CD4-positive, alpha-beta T cell treated with Interleukin-10 for 1 hour (primary cell): ENCODE measurements at regions not wholly inside any gene's neighbourhood (a gene's known extent, or its start where the extent isn't known, plus 50 kb on each side); places are given as distances from the start of the nearest gene placed in this dataset.
"Not testable (repeated sequence)": the region's sequence is repeated elsewhere in the genome, so short reads cannot be mapped to it uniquely, and the experiment has no call there.

Experiments
- DNase-seq: peaks from one replicate; pipeline ENCODE4 v3.0.0-alpha.2; 2020

DNA sequence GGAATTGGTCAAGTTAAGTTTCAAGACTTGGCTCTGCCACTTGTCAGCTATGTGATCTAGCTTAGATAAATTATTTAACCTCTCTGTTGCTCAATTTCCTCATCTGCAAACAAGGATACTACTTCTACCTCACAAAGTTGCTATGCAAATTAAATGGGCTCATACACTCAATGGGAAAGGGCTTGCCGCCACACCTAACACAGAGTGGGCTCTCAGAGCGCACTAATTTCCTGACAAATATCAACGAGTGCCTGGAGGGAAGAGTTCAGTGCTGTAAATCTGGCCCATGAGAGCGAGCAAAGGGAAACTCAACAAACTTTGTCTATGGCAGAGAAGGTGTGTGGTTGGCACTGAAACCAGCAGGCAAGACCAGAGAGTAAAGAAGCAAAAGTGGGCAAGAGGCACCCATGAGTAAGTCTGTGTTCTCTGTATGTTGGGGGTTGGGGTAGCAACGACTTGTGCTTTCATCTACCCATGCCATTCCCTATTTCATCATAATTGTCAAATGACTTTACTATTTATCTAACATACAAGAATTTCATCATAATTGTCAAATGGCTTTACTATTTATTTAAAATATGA lies 60.7 kb upstream of the PHF21A start:
- DNase-seq, result no peak

DNA sequence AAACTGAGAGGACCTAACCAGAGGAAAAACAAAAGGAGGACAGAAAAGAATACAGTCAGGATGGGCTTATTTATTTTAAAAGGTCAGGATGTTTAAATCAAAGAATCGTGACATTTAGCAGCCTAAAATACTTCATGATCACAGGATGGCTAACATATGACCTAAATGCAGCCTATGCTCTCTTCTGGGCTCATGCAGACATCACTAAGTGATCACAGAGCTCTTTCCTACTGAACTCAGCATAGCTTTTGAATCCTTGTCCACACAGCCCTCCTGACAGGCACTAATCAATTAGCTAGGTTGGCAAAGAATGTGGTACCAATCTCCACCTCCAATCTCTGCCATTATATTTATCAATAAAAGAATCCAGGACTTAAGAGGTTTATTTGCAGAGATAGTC lies 60.1 kb upstream of the PHF21A start:
- DNase-seq, result no peak

DNA sequence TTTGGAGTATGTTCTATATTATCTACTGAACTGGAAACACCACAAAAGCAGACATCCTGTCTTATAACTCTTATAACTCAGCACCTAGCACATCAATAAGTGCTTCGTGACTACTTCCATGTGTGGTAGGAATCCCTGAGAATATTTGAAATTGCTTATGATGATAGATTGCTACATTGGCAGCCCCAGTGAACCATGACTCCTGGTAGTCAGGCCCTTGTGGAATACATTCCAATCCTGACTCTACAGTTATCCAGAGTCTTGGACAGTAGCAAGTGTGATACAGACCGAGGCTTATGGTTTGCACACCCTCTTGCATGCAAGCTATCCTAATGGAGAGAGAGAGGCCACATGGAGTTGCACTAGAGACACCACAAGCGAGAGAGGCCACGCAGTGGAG lies 59.5 kb upstream of the PHF21A start:
- no peak for DNase-seq

DNA sequence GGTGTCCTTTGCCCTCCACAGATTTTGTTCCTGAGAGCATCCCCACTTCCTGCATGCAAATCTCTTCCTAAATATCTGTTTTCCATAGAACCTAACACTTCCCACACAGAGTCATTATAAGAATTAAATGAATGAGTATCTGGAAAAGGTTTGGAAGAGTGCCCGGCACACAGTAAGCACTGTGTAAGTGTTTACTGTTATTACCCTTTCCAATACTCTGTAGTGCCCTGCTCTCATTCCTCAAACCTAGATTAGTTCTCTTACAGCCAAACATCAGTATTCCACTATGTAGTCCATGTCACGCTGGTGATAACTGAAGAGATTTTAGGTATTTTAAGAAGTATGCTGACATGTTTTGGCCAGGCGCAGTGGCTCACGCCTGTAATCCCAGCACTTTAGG lies 57.3 kb upstream of the PHF21A start:
- no peak for DNase-seq

DNA sequence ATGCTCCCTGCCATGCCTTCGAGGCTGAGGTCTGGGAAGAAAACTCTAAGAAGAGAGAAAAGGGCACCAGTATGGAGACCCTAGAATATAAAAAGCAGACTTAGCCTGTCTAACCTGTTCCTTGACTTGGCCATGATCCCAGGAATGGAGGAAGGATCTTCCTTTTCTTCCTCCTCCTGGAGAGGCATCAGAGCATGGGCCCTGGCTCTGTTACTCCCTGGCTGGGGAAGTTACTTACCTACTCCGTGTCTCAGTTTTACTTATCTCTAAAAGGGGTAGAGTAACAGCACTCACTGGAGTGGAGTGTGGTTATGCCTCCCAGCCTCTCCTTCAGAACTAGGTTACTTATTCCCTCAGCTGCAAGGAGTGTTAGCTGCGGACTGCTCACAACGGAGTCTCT lies 55.2 kb upstream of the PHF21A start:
- no peak for DNase-seq

DNA sequence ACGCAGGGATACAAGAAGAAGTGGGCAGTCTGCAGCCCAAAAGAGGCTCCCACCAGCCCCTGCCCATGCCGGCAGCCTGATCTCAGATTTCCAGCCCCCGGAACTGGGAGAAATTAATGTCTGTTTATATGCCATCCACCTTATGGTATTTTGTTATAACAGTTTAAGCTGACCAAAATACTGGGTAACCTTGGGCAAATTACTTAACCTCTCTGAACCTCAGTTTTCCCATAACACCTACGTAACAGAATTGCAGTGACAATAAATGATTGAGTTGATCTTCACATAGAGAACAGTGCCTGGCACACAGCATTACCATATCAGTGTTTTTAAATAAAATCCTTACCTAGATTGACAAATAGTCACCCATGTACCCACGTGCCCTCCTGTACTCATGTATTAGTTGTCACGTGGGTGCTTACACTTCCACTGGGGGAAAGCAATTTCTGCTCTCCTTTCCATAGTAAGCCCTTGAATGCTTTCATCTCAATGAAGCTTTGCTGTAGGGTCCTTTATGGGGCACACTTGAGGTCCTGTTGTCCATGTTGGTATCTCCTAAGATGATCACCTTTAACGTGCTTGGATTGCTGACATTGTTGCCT lies 54.2 kb upstream of the PHF21A start:
- no peak for DNase-seq

DNA sequence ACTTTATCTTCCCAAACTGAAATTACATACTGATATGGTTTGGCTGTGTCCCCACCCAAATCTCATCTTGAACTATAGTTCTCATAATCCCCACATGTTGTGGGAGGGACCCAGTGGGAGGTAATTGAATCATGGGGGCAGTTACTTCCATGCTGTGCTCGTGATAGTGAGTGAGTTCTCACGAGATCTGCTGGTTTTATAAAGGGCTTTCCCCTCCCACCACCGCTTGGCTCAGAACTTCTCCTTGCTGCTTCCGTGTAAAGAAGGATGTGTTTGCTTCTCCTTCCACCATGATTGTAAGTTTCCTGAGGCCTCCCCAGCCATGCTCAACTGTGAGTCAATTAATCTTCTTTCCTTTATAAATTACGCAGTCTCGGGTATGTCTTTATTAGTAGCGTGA lies 50.4 kb upstream of the PHF21A start:
- DNase-seq, result not testable (repeated sequence)
